HG02798 (cell line): ENCODE measurements at regions not wholly inside any gene's neighbourhood (a gene's known extent, or its start where the extent isn't known, plus 50 kb on each side); places are given as distances from the start of the nearest gene placed in this dataset.
"Not testable (repeated sequence)": the region's sequence is repeated elsewhere in the genome, so short reads cannot be mapped to it uniquely, and the experiment has no call there.

Source experiments
- ATAC-seq: cut with Tn5 transposase; IDR thresholded peaks from one replicate; pipeline ENCODE4 v1.9.1; 2021; ENCODE audit warnings: mild to moderate bottlenecking; ENCODE audit not compliant: unreplicated experiment, poor library complexity

GRCh38 chr1:232428036-232428645 is 201.8 kb downstream of the SIPA1L2 start:
- ATAC-seq: no peak

DNA sequence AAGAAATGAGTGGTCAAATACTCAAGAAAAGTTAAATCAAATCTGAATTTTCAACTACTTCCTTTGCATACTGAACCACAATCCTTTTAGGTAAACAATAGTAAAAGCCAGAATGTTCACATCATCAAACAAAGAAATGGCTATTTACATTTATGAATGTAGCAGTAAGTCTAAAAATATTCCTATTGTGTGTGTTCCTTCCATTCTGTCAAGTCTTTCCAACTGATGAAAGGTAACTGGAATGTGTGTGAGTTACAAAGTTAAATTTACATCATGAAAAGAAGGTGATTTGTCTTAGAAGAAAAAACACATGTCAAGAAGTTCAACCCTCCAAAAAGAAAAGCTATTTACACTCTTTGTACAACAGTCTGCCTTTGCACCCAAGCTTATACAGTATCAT is 203.1 kb downstream of the SIPA1L2 start:
- no peak for ATAC-seq

DNA sequence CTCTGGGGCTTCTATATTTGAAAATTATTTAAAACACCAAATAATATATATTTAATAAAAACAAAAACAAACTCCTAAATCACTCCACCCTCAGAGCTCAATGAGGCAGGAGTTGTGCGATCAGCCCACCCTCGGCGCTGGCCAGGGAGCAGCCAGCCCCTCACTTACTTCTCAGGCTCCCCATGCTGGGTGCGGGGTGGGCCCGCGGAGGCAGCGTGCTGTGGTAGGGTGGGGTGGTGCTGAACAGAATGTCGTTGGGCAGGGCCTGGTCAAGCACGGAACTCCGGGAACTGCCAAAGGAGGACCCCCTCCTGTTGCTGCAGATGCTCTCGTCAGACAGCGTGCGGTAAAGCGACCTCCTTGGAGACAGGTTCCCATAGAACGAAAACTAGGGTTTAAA is 204.5 kb downstream of the SIPA1L2 start:
- no peak for ATAC-seq

DNA sequence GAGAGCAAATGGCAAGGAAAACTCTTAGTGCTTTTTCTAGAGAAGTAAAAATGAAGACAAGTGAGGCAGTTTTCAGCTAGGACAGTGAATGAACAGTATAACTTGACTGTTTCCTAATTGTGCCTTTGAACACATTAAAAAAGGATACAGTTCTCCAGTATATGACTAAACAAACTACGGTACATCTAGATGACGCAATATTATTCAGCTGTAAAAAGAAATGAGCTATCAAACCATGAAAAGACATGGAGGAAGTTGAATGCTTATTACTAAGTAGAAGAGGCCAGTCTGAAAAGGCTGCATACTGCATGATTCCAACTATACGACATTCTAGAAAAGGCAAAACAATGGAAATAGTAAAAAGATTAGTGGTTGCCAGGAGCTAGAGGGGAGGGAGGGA is 206.3 kb downstream of the SIPA1L2 start:
- no peak for ATAC-seq

DNA sequence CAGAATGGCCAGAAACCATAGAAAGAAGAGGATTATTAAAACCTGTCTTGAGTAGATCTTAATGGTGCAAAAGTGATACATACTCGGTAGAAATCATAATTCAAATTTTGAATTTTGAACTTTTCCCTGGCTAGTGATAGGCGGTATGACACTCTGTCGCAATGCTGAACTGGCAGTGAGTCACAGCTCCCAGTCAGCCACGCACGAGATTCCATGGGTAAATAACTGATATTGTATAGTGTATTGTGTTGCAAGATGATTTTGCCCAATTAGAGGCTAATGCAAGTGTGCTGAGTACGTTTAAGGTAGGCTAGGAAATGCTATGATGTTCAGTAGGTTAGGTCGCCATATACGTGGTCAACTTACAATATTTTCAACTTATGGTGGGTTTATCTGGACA is 207.0 kb downstream of the SIPA1L2 start:
- no peak for ATAC-seq

GRCh38 chr1:232422098-232422497 is 207.8 kb downstream of the SIPA1L2 start:
- no peak for ATAC-seq

- no peak for ATAC-seq
These were observed 208.7 kb downstream of the SIPA1L2 start for GRCh38 chr1:232421143-232421796.

GRCh38 chr1:232417636-232418248 is 212.2 kb downstream of the SIPA1L2 start:
- no peak for ATAC-seq

- ATAC-seq: no peak
These were observed 213.8 kb downstream of the SIPA1L2 start for GRCh38 chr1:232416026-232416568.

DNA sequence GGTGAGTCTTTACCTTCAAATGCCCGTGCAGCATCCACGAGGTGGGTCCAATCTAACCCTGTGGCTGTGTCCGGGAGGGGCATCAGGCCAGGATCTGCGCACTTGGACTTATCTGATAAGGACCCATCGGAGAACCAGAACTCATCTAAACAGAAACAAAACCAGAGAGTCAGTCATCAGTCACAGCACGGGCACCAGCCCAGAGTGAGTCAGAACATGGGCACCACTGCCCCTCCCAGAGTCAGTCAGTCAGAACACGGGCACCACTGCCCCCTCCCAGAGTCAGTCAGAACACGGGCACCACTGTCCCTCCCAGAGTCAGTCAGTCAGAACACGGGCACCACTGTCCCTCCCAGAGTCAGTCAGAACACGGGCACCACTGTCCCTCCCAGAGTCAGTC is 214.5 kb downstream of the SIPA1L2 start:
- ATAC-seq: not testable (repeated sequence)

GRCh38 chr1:232414100-232414499 is 215.8 kb downstream of the SIPA1L2 start:
- ATAC-seq: no peak

GRCh38 chr1:232413674-232414073 is 216.3 kb downstream of the SIPA1L2 start:
- no peak for ATAC-seq

DNA sequence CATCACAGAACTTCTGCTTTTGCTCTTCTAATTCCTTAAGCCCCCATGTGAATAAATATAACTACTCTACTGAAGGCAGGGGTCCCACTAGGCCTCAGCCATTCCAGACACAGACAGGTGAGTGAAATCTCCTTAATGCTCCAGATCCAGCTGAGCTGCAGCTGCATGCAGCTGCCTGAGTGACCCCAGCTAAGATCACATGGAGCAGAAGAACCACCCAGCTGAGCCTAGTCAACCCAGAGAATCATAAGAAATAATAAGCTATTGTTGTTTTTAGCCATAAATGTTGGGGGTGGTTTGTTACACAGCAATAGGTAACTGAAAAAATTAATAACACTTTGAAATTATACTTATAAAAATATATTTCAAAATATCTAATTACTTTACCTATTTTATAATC is 220.3 kb downstream of the SIPA1L2 start:
- ATAC-seq: no peak

DNA sequence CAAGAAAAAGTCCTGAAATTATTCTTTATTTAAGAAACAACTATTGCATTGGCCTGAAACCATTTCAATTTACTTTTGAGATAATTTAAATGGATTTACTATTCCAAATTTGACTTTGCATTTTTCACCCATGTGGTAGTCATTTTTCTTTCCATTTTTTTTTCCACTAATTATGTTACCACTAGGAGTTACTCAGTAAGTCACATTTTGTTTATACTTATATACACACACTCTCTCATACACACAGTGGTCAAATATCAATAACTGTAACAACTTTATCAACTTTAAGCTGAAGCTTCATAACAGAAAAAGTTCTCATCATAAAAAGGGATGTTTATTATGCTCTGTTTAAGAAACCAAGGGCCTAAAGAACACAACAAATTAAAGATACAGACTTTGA is 222.8 kb downstream of the SIPA1L2 start:
- no peak for ATAC-seq

DNA sequence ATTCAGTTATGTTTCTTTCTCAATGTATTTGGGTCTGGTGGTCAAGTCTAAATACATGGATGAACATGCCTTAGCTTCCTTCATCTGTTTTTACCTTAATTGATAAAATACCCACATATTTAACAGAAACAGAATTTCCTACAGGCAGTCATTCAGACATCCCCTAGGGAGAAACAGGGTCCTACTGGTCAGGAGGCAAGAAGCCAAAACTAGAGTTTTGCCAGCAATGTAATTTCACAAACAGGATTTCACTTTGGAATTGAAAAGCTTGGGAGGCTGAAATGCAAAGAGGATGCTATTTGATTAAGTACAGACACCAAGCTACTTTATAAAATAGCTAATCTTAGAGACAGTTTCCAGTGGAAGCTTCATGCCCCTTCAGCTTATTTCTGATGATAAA is 224.2 kb downstream of the SIPA1L2 start:
- no peak for ATAC-seq

- ATAC-seq: no peak
These were observed 224.8 kb downstream of the SIPA1L2 start for GRCh38 chr1:232404981-232405731.

GRCh38 chr1:232404227-232404626 is 225.7 kb downstream of the SIPA1L2 start:
- ATAC-seq: no peak

DNA sequence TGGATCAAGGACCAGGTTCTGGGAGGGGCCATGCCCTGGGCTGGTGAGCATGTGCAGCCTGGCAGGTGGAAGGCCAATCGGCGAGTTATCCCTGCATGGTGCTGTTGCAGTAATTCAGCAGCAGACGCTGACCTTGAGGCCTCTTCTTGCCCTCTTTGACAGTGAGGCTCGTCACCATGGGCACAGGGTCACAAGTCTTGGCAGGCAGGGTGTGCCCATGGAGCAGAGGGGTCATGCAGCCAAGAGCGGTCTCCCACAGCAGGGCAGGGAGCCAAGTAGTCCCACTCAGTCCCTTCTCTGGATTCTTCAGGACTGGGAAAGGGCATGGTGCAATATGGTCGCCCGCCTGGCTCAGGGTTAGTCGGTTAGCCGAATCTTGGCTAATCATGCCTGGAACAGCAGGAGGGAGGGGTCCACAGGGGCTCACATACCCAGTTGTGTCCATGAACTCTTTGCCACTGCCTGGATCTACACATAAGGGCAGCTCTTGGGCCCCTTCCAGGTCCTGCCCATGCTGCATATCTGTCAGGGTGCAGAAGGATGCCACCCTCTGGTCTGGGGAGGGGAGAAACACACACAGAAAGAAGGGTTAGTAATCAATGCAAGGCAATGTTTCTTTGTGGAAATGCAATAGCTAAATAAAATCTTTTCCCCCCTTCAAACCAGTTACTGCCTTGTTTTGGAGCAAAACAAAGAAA is 226.8 kb downstream of the SIPA1L2 start:
- ATAC-seq: no peak

GRCh38 chr1:232398823-232399222 is 231.1 kb downstream of the SIPA1L2 start:
- ATAC-seq: no peak

DNA sequence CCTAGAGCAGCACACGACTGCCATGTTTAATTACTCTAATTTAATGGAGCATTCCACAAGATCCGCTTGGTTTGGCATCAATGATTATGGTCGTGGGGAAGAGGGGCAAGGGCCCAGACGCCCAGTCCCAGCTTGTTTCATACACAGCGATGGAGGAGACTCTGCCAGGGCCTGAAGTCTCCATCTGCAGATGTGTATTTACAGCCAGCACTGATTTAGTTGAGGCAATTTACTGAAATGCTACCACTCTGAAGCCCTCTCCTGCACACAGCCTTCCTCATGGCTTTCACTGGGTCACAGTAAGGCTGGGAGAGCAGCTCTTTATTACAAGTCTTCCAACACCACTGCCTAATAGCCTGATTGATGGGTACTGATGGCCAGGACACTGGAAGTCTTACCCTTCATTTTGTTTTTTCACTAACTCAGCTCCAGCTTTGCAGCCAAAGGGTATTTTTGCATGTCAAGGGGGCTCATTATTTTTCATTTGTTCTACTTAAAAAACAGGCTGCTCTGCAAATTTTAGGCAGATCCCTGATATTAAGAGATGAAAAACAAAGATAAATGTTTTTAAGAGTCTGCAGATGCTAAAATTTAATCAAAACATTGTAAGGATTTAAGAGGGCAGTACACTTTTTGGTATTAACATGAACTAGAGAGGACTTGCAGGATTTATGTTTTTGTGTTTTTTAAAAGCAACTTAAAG is 236.3 kb downstream of the SIPA1L2 start:
- no peak for ATAC-seq
